ENCODE measurements at regions not wholly inside any gene's neighbourhood (a gene's known extent, or its start where the extent isn't known, plus 50 kb on each side); places are given as distances from the start of the nearest gene placed in this dataset.

DNA sequence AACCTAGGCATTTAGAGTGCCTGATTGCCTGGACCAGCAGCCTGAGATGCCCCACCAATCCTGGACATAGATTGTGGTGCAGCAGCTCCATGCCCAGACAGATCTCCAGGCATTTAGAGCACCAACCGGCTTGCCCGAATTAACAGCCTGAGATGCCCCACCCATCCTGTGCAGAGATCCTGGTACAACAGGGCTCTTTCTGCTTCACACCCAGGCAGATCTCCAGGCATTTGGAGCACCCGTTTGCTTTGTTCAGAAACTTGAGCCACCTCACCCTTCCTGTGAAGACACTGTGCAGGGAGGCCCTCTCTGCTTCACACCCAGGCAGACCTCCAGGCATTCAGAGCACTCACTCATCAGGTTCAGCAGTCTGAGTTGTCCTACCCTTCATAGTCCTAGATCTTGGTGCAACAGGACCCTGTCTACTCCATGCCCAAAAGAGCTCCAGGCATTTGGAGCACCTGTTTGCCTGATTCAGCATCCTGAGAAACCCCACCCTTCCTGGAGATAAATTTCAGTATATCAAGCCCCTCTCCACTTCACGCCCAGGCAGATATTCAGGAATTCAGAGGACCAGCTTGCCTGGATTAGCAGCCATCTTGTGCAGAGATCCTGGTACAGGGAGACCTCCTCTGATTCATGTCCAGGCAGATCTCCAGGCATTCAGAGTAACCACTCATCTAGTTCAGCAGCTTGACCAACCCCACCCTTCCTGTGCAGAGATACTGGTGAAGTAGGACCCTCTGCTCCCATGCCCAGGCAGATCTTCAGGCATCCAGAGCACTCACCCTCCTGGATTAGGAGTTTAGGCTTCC, 189.2 kb upstream of the FERMT1 start:
- no peaks in the 10 kb centered on the region for H3K79me2 ChIP-seq (ENCODE audit: insufficient read depth, low read length)
- DNase-seq, result no peak
- no peaks in the 10 kb centered on the region for H4K20me1 ChIP-seq (ENCODE audit: insufficient read depth, low read length)
- TF ChIP-seq EZH2 (IDR thresholded peaks at IDR 0.05; ENCODE audit: borderline replicate concordance, low read depth, low read length, severe bottlenecking), result no peak
- TF ChIP-seq, protein P1, sequence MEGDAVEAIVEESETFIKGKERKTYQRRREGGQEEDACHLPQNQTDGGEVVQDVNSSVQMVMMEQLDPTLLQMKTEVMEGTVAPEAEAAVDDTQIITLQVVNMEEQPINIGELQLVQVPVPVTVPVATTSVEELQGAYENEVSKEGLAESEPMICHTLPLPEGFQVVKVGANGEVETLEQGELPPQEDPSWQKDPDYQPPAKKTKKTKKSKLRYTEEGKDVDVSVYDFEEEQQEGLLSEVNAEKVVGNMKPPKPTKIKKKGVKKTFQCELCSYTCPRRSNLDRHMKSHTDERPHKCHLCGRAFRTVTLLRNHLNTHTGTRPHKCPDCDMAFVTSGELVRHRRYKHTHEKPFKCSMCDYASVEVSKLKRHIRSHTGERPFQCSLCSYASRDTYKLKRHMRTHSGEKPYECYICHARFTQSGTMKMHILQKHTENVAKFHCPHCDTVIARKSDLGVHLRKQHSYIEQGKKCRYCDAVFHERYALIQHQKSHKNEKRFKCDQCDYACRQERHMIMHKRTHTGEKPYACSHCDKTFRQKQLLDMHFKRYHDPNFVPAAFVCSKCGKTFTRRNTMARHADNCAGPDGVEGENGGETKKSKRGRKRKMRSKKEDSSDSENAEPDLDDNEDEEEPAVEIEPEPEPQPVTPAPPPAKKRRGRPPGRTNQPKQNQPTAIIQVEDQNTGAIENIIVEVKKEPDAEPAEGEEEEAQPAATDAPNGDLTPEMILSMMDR (IDR thresholded peaks at IDR 0.05; ENCODE audit: borderline replicate concordance, extremely low read depth, low read length, poor library complexity, severe bottlenecking), result no peak
- H3K4me1 ChIP-seq (ENCODE audit: insufficient read depth, low read length), result no peaks in the 10 kb centered on the region
- H3K27ac ChIP-seq (ENCODE audit: low read length), result no peak overlapping the region
- ATAC-seq (ENCODE audit: insufficient read depth, low read depth), result no peak
- no peak overlapping the region for H3K4me3 ChIP-seq (ENCODE audit: low read depth in 1 of 2, low read length in 2 of 2)
- H3K27me3 ChIP-seq (ENCODE audit: insufficient read depth, low read length, poor library complexity), result no peaks in the 10 kb centered on the region
- no peak overlapping the region for H2AFZ ChIP-seq (ENCODE audit: low read depth, low read length)
- no peaks in the 10 kb centered on the region for H3K36me3 ChIP-seq (ENCODE audit: insufficient read depth, low read length)
- H3K9me3 ChIP-seq (ENCODE audit: insufficient read depth, low read length, severe bottlenecking), result peaks cover 4% of the 10 kb centered on the region
- no peak overlapping the region for H3K9ac ChIP-seq (ENCODE audit: low read depth, low read length)
- no peak overlapping the region for H3K4me2 ChIP-seq (ENCODE audit: insufficient read depth, low read length)

DNA sequence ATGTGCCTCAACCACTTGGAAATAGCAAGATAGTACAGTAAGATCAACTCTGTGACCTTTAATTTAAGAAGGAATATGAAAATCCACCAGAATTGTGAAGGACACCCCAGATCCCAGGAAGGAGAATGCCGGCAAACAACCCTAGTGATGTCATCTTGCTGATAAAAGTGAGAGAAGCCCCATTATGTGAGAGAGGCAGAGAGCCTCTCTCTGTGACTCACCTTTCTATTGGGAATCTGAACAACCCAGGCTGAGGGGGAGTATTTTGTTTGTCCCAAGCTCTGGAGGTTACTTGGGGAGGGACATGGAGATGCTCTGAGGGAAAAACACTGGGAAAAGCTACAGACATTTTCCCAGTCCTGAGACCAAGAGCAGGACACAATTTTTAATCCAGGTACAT, 188.3 kb upstream of the FERMT1 start:
- no peaks in the 10 kb centered on the region for H3K4me1 ChIP-seq (ENCODE audit: insufficient read depth, low read length)
- no peak overlapping the region for H3K4me3 ChIP-seq (ENCODE audit: low read depth in 1 of 2, low read length in 2 of 2)
- no peaks in the 10 kb centered on the region for H3K36me3 ChIP-seq (ENCODE audit: insufficient read depth, low read length)
- TF ChIP-seq, protein P1 (IDR thresholded peaks at IDR 0.05; ENCODE audit: borderline replicate concordance, extremely low read depth, low read length, poor library complexity, severe bottlenecking), result no peak
- TF ChIP-seq EZH2 (IDR thresholded peaks at IDR 0.05; ENCODE audit: borderline replicate concordance, low read depth, low read length, severe bottlenecking), result no peak
- no peak overlapping the region for H3K27ac ChIP-seq (ENCODE audit: low read length)
- H3K27me3 ChIP-seq (ENCODE audit: insufficient read depth, low read length, poor library complexity), result no peaks in the 10 kb centered on the region
- no peak overlapping the region for H3K9ac ChIP-seq (ENCODE audit: low read depth, low read length)
- H4K20me1 ChIP-seq (ENCODE audit: insufficient read depth, low read length), result no peaks in the 10 kb centered on the region
- no peak for DNase-seq
- no peak overlapping the region for H2AFZ ChIP-seq (ENCODE audit: low read depth, low read length)
- no peaks in the 10 kb centered on the region for H3K79me2 ChIP-seq (ENCODE audit: insufficient read depth, low read length)
- no peak overlapping the region for H3K4me2 ChIP-seq (ENCODE audit: insufficient read depth, low read length)
- peaks cover 4% of the 10 kb centered on the region for H3K9me3 ChIP-seq (ENCODE audit: insufficient read depth, low read length, severe bottlenecking)
- no peak for ATAC-seq (ENCODE audit: insufficient read depth, low read depth)

DNA sequence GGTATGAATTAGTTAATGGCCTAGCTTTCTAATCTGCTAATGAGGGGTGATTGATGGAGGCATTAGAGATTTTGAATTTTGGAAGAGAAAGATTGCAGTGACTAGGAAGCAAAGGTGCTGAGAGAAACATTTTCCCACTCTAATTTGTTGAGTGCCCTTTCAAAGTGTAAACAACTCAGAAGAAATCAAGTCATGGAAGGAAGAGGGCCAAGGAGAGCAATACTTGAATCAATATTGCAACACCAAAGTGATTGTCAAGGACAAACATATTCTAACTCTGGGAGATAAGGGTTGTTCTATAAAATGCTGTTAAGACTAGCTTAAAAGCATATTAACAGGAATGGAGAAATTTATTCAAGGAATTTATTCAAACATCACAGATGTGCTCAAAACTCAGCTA, 182.7 kb upstream of the FERMT1 start:
- no peaks in the 10 kb centered on the region for H3K27me3 ChIP-seq (ENCODE audit: insufficient read depth, low read length, poor library complexity)
- DNase-seq, result no peak
- no peaks in the 10 kb centered on the region for H3K9me3 ChIP-seq (ENCODE audit: insufficient read depth, low read length, severe bottlenecking)
- no peak for TF ChIP-seq EZH2 (IDR thresholded peaks at IDR 0.05; ENCODE audit: borderline replicate concordance, low read depth, low read length, severe bottlenecking)
- TF ChIP-seq, protein P1 (IDR thresholded peaks at IDR 0.05; ENCODE audit: borderline replicate concordance, extremely low read depth, low read length, poor library complexity, severe bottlenecking), result no peak
- no peak overlapping the region for H3K27ac ChIP-seq (ENCODE audit: low read length)
- H3K4me1 ChIP-seq (ENCODE audit: insufficient read depth, low read length), result no peaks in the 10 kb centered on the region
- H3K36me3 ChIP-seq (ENCODE audit: insufficient read depth, low read length), result no peaks in the 10 kb centered on the region
- no peak for ATAC-seq (ENCODE audit: insufficient read depth, low read depth)
- H2AFZ ChIP-seq (ENCODE audit: low read depth, low read length), result no peak overlapping the region
- H3K9ac ChIP-seq (ENCODE audit: low read depth, low read length), result no peak overlapping the region
- no peak overlapping the region for H3K4me2 ChIP-seq (ENCODE audit: insufficient read depth, low read length)
- H3K4me3 ChIP-seq (ENCODE audit: low read depth in 1 of 2, low read length in 2 of 2), result no peak overlapping the region
- H3K79me2 ChIP-seq (ENCODE audit: insufficient read depth, low read length), result no peaks in the 10 kb centered on the region
- no peaks in the 10 kb centered on the region for H4K20me1 ChIP-seq (ENCODE audit: insufficient read depth, low read length)

Data from DND-41 (cell line).